H9 (cell line): ENCODE measurements at regions not wholly inside any gene's neighbourhood (a gene's known extent, or its start where the extent isn't known, plus 50 kb on each side); places are given as distances from the start of the nearest gene placed in this dataset.

Experiments
- DNase-seq: peaks from one replicate; pipeline ENCODE4 v3.0.0-alpha.2; 2017
- H2AFZ ChIP-seq: one replicate; pipeline ENCODE4 v1.6.1; 2013; ENCODE audit warnings: mild to moderate bottlenecking, low read length, control low read depth, moderate library complexity
- H2AK5ac ChIP-seq: 2 replicates; pipeline ENCODE4 v1.6.1; 2013; ENCODE audit warnings: low read length, control low read depth, mixed read lengths; ENCODE audit not compliant: insufficient read length
- H2BK120ac ChIP-seq: one replicate; pipeline ENCODE4 v1.6.1; 2013; ENCODE audit warnings: low read depth, mild to moderate bottlenecking, low read length, control low read depth, inconsistent platforms; ENCODE audit not compliant: poor library complexity, severe bottlenecking
- H2BK12ac ChIP-seq: 2 replicates; pipeline ENCODE4 v1.6.1; 2013; ENCODE audit warnings: low read length, control low read depth, mixed read lengths, low read depth; ENCODE audit not compliant: insufficient read length
- H2BK15ac ChIP-seq: 2 replicates; pipeline ENCODE4 v1.6.1; 2013; ENCODE audit warnings: low read depth, low read length, control low read depth
- H2BK20ac ChIP-seq: one replicate; pipeline ENCODE4 v1.6.1; 2013; ENCODE audit warnings: low read depth, mild to moderate bottlenecking, low read length, control low read depth, inconsistent platforms; ENCODE audit not compliant: poor library complexity, severe bottlenecking
- H2BK5ac ChIP-seq: 2 replicates; pipeline ENCODE4 v1.6.1; 2013; ENCODE audit warnings: low read length, control low read depth, mixed read lengths; ENCODE audit not compliant: insufficient read length
- H3K14ac ChIP-seq: 2 replicates; pipeline ENCODE4 v1.6.1; 2013; ENCODE audit warnings: low read length, control low read depth; ENCODE audit not compliant: insufficient read depth
- H3K18ac ChIP-seq: 2 replicates; pipeline ENCODE4 v1.6.1; 2013; ENCODE audit warnings: low read depth, mild to moderate bottlenecking, mixed read lengths, low read length, control low read depth; ENCODE audit not compliant: insufficient read length
- H3K23ac ChIP-seq: 2 replicates; pipeline ENCODE4 v1.6.1; 2013; ENCODE audit warnings: low read length, control low read depth, mixed read lengths, low read depth; ENCODE audit not compliant: insufficient read length
- H3K23me2 ChIP-seq: 2 replicates; pipeline ENCODE4 v1.6.1; 2013; ENCODE audit warnings: low read depth, mild to moderate bottlenecking, mixed read lengths, low read length, control low read depth; ENCODE audit not compliant: insufficient read length, poor library complexity, severe bottlenecking
- H3K27ac ChIP-seq: 2 replicates; pipeline ENCODE4 v1.5.1; 2013; ENCODE audit warnings: low read length, control low read depth, mixed read lengths, low read depth; ENCODE audit not compliant: insufficient read length
- H3K27me3 ChIP-seq: 2 replicates; pipeline ENCODE4 v1.6.1; 2013; ENCODE audit warnings: low read length, control low read depth, inconsistent platforms; ENCODE audit not compliant: insufficient read depth
- H3K4ac ChIP-seq: 2 replicates; pipeline ENCODE4 v1.6.1; 2013; ENCODE audit warnings: low read depth, mild to moderate bottlenecking, control low read depth, inconsistent platforms, low read length, moderate library complexity
- H3K4me1 ChIP-seq: 2 replicates; pipeline ENCODE4 v1.6.1; 2013; ENCODE audit warnings: low read length, control low read depth, inconsistent platforms; ENCODE audit not compliant: insufficient read depth
- H3K4me2 ChIP-seq: 2 replicates; pipeline ENCODE4 v1.6.1; 2013; ENCODE audit warnings: low read length, control low read depth, mixed read lengths; ENCODE audit not compliant: insufficient read length, insufficient read depth
- H3K56ac ChIP-seq: 2 replicates; pipeline ENCODE4 v1.6.1; 2013; ENCODE audit warnings: low read depth, mild to moderate bottlenecking, mixed read lengths, low read length, control low read depth; ENCODE audit not compliant: insufficient read length
- H3K79me1 ChIP-seq: 2 replicates; pipeline ENCODE4 v1.6.1; 2013; ENCODE audit warnings: low read depth, mild to moderate bottlenecking, moderate library complexity, low read length, control low read depth, inconsistent platforms; ENCODE audit not compliant: insufficient read depth, poor library complexity, severe bottlenecking
- H3K79me2 ChIP-seq: 2 replicates; pipeline ENCODE4 v1.6.1; 2013; ENCODE audit warnings: low read length, control low read depth, inconsistent platforms; ENCODE audit not compliant: insufficient read depth
- H3K9ac ChIP-seq: 2 replicates; pipeline ENCODE4 v1.6.1; 2013; ENCODE audit warnings: low read length, control low read depth, mixed read lengths; ENCODE audit not compliant: insufficient read length; ENCODE audit errors: extremely low read depth
- H3K9me3 ChIP-seq: one replicate; pipeline ENCODE4 v1.6.1; 2013; ENCODE audit warnings: low read depth, low read length, inconsistent platforms; ENCODE audit not compliant: control insufficient read depth
- H3T11ph ChIP-seq: one replicate; pipeline ENCODE4 v1.6.1; 2013; ENCODE audit warnings: mild to moderate bottlenecking, low read length, control low read depth, inconsistent platforms
- H4K20me1 ChIP-seq: one replicate; pipeline ENCODE4 v1.6.1; 2013; ENCODE audit not compliant: control insufficient read depth, insufficient read length, insufficient read depth
- H4K5ac ChIP-seq: 2 replicates; pipeline ENCODE4 v1.6.1; 2013; ENCODE audit warnings: low read depth, mild to moderate bottlenecking, mixed read lengths, low read length, control low read depth; ENCODE audit not compliant: insufficient read length
- H4K8ac ChIP-seq: replicated peaks from 2 replicates; pipeline ENCODE4 v1.6.1; 2013; ENCODE audit warnings: low read length, control low read depth, mixed read lengths, low read depth; ENCODE audit not compliant: insufficient read length
- H4K91ac ChIP-seq: 2 replicates; pipeline ENCODE4 v1.6.1; 2013; ENCODE audit warnings: low read depth, mild to moderate bottlenecking, moderate library complexity, mixed read lengths, low read length, control low read depth; ENCODE audit not compliant: insufficient read length
- H3K27ac Mint-ChIP-seq, 3 experiments: 2 replicates in 2 of 3; 3 replicates in 1 of 3; pipeline ENCODE4 v1.8.0; 2020 to 2021; ENCODE audit warnings: mixed read lengths in 3 of 3, mild to moderate bottlenecking in 1 of 3, moderate library complexity in 1 of 3
- H3K27me3 Mint-ChIP-seq: 2 replicates; pipeline ENCODE4 v1.8.0; 2021; ENCODE audit warnings: low read depth, mild to moderate bottlenecking, moderate library complexity, mixed read lengths
- H3K36me3 Mint-ChIP-seq, 3 experiments: 2 replicates in 2 of 3; 3 replicates in 1 of 3; pipeline ENCODE4 v1.8.0; 2020 to 2021; ENCODE audit warnings: low read depth in 3 of 3, mixed read lengths in 3 of 3; ENCODE audit not compliant: insufficient read depth in 1 of 3
- H3K4me1 Mint-ChIP-seq, 2 experiments: 2 replicates each; pipeline ENCODE4 v1.8.0; 2020; ENCODE audit warnings: mixed read lengths in 2 of 2
- H3K4me3 Mint-ChIP-seq, 2 experiments: 2 replicates in 1 of 2; 3 replicates in 1 of 2; pipeline ENCODE4 v1.8.0; 2020 to 2021; ENCODE audit warnings: mild to moderate bottlenecking in 2 of 2, mixed read lengths in 2 of 2, moderate library complexity in 1 of 2
- H3K9me3 Mint-ChIP-seq, 2 experiments: 2 replicates in 1 of 2; 3 replicates in 1 of 2; pipeline ENCODE4 v1.8.0; 2020; ENCODE audit warnings: mild to moderate bottlenecking in 2 of 2, mixed read lengths in 2 of 2, moderate library complexity in 1 of 2
- CTCF ChIP-seq: fragments of 200-600 bp; sonication (generic); conservative IDR thresholded peaks from 3 replicates; pipeline ENCODE4 v1.8.0; 2021; ENCODE audit warnings: antibody characterized with exemption, mild to moderate bottlenecking
- WGBS: extraction: QIAGEN DNeasy Blood & Tissue Kit; methylation state at CpG from one replicate; pipeline ENCODE4 v1.1.7; 2013; ENCODE audit warnings: missing lambda C conversion rate, low lambda C conversion rate, mixed read lengths; ENCODE audit not compliant: insufficient read length; ENCODE audit errors: extremely low coverage; 5-methylcytosine and 5-hydroxymethylcytosine counted together

GRCh38 chr10:8617792-8618191, 563.3 kb downstream of the GATA3 start:
- no peaks in the 10 kb centered on the region; a peak in 1 of 7 replicates for H3K36me3 Mint-ChIP-seq
- no peak overlapping the region for H3K4me3 Mint-ChIP-seq

More at GRCh38 chr10:8617792-8618191, 563.3 kb downstream of the GATA3 start:
- Histone ChIP-seq H3K27ac (no peak overlapping the region), H2BK20ac (no peak overlapping the region), H3K23me2 (no peaks in the 10 kb centered on the region), H4K8ac (no peak overlapping the region), H3K9me3 (no peaks in the 10 kb centered on the region), H4K91ac (no peak overlapping the region), H2BK12ac (no peak overlapping the region), H3K79me2 (no peaks in the 10 kb centered on the region), H3K79me1 (no peaks in the 10 kb centered on the region), H3K4me1 (no peaks in the 10 kb centered on the region), H4K5ac (no peak overlapping the region), H3K4me2 (no peak overlapping the region), H3K27me3 (no peaks in the 10 kb centered on the region), H3K23ac (no peak overlapping the region), H3K14ac (no peak overlapping the region), H2AFZ (no peak overlapping the region), H4K20me1 (no peaks in the 10 kb centered on the region), H2BK15ac (no peak overlapping the region), H3K9ac (no peak overlapping the region), H2BK120ac (no peak overlapping the region), H3K56ac (no peak overlapping the region), H2BK5ac (no peak overlapping the region), H3K18ac (no peak overlapping the region), H3K4ac (no peak overlapping the region), H3T11ph (no peak overlapping the region), H2AK5ac (no peak overlapping the region)
- H3K4me1 Mint-ChIP-seq: peaks cover 0 to 4% of the 10 kb centered on the region in 2 experiments; a peak in 1 of 4 replicates
- no peak for DNase-seq
- H3K27ac Mint-ChIP-seq: no peak overlapping the region
- H3K9me3 Mint-ChIP-seq: peaks cover 0 to 4% of the 10 kb centered on the region in 2 experiments; a peak in 2 of 5 replicates
- no peak for TF ChIP-seq CTCF
- no peaks in the 10 kb centered on the region; the same call in 1 of the 2 replicates for H3K27me3 Mint-ChIP-seq
- no CpG with 5 or more reads among the region's 2 CpGs for WGBS
